Femur (tissue), 1 donor: ENCODE measurements at regions not wholly inside any gene's neighbourhood (a gene's known extent, or its start where the extent isn't known, plus 50 kb on each side); places are given as distances from the start of the nearest gene placed in this dataset.

Source experiments
- DNase-seq: peaks from one replicate; pipeline ENCODE4 v3.0.0-alpha.2; 2017

DNA sequence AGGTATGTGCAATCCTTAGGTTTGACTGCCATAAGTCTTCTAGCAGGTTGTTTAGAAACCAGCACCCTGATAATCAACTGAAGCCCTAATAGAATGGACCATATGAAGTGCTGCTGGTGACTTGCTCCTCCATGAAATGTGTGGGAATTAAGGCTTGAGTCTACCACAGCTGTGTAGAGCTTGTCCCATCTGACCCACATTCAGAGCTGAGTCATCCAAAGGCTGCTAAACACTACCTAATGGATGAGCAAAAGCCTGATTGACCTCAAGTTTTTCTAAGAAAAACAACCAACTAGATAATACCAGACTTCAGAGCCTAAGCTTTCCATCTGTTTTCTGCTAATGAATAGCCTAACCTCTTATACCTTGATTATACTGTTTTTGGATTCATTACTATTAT is 120.3 kb upstream of the MOCS1 start:
- DNase-seq = no peak

DNA sequence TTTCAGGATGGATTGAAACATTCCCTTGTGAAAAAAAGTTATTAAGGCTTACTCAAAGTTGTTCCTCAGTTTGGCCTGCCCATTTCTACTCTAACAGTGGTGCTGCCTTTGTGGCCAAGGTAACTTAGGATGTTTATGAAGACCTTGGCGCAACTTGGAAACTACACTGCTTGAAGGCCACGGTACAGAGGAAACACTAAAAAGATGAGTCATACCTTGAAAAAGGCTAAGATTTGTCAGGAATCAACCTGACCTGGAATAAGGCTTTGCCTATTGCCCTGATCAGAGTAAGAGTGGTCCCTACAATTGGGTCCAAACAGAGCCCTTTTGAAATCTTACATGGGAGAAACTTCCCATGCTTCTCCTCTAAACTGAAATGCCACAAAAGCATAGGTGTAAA is 119.9 kb upstream of the MOCS1 start:
- DNase-seq = no peak

DNA sequence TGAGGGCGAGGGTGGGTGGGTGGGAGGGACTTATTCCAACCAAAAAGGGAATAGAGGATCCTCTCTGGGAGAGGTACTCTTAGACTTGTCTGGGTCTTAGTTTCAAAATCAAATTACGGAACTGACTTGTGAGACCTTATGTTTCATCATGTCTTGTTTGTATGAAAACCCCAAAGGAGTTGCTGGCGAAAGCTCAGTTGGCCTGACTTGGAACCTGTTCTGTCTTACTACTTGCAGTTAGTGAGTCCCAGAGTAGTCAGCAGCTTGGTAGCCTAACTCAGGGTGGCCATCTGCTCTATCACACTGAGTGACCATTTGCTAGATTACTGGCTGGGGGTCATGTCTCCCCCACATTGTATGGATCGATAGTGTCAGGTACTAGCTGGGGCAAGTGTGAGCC is 114.9 kb upstream of the MOCS1 start:
- no peak for DNase-seq

DNA sequence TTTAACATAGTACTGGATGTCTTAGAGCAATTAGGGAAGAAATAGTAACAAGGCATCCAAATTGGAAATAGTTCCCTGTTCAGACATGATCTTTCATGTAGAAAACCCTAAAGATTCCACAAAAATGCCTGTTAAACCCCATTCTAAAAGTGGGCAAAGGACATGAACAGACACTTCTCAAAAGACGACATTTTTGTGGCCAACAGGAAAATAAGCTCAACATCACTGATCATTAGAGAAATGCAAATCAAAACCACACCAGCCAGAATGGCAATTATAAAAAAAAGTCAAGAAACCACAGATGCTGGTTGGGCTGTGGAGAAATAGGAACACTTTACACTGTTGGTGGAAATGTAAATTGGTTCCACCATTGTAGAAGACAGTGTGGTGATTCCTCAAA is 109.9 kb upstream of the MOCS1 start:
- no peak for DNase-seq

DNA sequence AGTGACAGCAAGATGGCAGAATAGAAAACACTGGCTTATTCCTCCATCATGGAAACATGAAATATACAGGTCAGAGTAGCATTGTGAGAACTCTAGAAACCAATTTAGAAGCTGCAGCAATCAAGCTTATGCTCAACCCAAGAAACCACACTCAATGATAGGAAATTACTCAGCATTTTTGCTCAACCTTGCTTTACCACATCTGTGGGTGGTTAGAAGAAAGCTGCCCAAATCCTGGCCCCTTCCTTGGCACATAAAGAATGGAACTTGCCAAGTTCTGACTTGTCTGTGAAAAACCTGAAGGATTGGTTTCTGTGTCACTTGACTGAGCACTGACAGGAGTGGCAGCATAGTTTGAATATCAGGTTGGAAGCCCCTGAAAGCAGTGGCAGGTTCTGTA is 108.0 kb upstream of the MOCS1 start:
- DNase-seq = no peak

DNA sequence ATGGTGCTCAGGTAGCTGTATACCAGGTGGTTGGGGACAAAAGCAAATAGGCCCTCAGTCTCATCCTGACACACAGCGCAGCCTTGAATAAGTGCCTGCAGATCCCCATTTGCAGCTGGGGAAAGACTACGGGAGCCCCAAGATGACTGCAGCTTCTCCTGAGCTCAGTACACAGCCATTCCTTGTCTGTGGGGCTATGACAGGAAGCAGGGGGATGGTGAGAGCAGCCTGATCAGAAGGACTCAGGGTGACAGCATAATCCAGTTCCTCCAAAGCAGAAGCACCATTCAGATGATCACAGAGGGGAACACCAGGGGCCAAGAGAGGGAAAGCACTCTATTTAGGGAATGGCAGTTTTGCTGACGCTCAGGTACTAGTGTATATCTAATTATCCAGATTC is 104.8 kb upstream of the MOCS1 start:
- no peak for DNase-seq

DNA sequence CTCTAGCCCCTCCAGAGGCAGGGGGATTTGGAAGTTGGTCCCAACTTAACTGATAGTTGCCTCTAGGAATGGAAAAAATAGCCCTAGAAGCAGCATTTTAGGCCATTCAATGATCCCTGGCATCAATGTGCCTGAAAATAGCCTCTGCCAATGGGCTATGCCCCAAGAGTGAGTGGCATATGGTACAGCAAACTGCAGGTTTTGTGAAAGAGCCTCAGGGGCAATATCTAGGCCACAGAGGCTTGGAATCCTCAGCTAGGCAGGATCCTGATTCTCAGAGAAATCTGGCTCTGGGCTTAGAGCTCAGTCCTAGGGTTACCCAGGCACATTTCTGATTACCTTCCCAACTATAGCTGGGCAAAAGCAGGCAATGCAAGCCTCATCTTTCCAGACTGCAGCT is 104.4 kb upstream of the MOCS1 start:
- no peak for DNase-seq

DNA sequence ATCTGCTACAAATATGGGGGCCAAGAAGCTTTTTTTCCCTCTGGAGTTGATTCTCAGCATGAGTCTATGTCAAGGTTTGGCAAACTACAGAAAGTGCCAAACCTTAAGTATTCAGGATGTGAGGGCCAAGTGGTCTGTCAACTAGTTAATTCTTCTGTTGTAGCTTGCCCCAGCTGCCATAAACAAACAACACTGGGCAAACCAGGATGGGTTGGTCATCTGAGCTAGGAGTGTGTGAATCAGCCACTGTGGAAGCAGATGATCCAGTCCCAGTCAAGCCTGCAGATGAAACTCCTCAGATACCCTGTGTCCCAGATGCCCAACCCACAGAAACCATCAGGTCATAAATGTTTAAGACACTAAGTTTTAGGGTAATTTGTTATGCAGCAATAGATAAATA is 103.0 kb upstream of the MOCS1 start:
- no peak for DNase-seq

DNA sequence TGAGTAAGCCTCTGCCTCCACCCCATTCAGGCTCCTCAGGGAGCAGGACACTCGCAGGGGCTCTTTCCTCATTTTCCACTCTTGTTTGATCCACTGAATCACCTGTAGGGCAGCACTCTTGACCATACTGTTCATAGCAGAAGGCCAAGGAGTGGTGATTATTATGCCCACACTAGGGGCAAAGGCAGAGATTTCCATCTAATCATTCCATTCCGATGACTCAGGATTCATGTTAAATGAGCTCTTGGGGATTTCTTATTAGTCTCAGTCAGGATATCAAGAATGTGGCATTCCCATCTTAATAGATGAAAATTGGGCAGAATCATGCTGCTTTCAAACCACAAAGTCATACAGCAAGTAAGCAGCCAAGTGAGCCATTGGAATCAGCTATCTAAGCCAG is 101.9 kb upstream of the MOCS1 start:
- no peak for DNase-seq

DNA sequence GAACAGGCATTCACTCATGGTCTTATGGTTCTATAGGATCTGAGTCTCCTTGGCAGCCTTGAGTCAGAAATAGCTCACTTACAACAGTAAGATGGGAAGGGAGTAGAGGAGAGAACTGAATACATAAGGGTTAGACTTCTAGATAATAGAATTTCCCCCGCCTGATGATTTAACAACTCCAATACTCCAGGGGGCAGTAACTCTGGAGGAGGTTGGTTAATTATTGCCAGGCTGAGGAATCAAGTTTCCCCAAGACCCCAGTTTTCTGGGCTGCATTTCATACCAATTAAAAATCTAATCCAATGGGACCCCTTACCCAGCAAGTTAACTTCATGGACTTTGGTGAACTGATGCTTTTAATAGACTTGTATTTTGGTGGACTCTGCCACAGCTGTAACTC is 94.2 kb upstream of the MOCS1 start:
- DNase-seq = no peak

DNA sequence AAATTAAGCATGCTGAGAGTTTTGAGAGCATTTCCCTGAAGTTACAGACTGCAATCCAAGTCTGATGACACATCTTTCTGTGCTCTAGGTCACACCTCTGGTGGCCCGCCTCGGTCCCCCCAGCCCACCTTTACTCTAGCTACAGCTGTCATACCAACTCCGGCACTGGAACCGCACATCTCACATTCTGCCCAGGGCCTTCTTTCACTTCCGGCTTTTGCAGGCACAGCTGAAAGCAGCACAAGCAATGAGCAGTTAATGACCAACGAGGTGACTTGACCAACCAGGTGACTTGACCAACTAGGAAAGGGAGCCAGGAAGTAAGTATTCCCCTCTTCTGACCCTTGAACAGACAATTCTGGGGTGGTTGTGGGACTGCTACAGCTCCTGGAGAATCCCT is 88.6 kb upstream of the MOCS1 start:
- DNase-seq = no peak

DNA sequence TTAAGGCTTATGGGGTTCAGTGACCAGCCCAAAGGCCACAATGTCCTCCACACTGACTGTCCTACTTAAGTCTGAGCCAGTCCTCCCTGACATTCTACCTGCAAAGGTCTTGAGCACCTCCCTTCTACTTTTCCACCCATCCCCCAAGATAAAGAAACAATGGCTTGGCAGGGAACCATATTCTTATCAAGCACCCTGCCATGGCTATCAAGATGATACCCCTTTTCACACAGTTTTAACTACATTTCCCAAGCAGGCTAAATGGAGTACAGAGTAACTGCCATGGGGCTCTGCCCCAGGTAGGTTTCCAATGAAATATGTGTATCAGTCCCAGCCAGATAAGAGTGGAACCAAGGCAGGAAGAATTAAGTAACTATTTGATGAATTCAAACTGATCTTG is 85.9 kb upstream of the MOCS1 start:
- DNase-seq = no peak

DNA sequence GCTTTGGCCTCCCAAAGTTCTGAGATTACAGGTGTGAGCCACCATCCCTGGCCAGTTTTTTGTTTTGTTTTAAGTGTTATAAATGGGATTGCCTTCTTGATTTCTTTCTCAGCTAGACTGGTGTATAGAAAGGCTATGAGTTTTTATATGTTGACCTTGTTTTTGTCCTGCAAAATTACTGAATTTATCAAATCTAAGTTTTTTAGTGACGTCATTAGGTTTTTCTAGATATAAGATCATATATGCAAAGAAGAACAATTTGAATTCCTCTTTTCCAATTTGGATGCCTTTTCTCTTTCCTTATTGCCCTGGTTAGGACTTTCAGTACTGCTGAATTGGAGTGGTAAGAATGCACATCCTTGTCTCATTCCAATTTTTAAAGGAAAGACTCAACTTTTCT is 81.3 kb upstream of the MOCS1 start:
- no peak for DNase-seq

DNA sequence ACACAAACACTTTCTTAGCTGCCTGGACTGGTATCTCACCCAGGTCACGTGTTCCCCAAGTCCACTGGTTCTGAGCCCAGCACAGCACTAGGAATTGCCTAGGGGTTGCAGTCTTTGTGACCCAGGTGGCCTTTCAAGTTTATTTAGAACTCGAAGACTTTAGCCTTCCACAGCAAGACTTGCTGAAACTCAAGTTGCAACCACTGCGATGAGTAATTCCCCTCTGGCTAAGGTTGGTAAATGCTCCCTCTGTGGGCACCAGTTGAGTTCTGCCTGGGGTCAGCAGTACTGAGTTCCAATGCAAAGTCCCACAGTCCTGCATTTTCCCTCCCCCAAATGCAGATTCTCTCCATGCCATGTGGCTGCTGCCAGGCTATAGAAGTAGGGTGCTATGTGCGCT is 77.6 kb upstream of the MOCS1 start:
- no peak for DNase-seq

DNA sequence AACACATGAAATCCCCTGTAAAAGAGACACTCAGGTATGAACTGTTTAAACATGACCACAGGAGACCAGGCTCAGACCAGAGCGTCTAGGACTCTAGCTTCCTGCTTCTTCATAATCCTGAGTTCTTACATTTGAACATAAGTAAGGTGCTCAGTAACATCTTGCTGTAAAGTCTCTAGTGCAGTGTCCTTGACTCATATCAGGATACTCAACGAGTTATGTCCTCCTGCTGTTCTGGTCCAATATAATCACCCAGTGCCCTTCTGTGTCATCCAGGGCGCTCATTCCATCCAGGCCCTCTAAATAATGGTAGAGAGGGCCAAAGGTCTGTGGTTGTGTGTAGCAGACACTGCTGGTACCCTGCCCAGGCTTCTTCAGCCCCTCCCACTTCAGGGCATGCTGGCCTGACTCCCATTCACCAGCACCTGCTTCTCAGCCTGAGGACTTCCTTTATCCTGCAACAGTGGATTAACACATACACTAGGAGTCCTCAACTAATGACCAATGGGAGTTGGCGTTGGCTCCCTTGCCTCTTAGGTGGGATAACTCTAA is 66.8 kb upstream of the MOCS1 start:
- DNase-seq = no peak

DNA sequence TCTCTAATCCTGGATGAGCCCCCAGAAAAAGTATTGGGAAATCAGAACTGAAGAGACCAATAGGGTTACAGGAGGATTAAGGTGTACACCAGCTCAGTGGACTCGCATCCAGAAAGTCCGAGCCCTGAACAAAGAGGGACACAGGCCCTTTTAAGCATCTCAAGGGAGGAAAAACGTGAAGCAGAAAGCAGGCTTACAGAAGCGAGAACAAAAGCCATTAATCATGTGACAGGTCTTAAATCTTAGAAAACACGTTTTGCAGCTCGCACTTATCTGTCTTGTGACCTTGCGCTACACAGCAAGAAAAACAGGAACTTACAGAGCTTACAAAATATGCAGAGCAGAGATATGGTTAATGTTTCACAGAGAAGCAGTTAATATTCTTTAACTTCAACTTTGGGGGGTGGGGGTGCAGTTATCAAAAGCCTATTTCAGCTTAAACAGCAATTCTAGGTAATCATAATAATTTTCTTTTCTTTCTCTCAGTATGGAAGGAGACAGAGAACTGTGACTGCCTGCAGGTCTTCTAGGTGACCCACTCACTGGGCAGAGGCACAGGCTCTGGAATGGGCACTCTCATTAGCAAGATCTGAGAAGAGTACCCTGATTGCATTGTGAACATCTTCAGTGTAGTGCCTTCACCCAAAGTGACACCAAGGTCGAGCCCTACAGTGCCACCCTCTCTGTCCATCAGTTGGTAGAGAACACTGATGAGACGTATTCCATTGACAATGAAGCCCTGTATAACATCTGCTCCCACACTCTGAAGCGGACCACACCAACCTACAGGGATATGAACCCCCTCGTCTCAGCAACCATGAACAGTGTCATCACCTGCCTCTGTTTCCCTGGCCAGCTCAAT is 65.0 kb upstream of the MOCS1 start:
- DNase-seq = no peak

DNA sequence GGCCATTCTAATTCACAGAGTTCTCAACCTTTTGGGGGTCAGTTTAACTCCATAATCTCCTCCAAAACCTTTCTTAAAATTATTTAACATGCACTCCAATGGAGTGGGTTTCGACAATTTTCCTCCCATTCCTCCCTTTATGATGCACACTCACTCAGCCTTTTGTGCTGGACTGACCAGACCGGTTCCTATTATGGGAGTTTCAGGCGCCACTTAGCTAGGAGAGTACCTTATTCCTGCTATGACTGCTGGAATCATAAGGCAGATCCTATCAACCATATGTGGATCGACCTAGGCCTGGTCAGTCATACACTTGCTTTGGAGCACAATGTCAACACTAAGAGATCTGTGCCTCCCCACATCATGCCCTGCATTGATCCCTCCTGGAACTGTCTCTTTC is 63.9 kb upstream of the MOCS1 start:
- DNase-seq = no peak

DNA sequence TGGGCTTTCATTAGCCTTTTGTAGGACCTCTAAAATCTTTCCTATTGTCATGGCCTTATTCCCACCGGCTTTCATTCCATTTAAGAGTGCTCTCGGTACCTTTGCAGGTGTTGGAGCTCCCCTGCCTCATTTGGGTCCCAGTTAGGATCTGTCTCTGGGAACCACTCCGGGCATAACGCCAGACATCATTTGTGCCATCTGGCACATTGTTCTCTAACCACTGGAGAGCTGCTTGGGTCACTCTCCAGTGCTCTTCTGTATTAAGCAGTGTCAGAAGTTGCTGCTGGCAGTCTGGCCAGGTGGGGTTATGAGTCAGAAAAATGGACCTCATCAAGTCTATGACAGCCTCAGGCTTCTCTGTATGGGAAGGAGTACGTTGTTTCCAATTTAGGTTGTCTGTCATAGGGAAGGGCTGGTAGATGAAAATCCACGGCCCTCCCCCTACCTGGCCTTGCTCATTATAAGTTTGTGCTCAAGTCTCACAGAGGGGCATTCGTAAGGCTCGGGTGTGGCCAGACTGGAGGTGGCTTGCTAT is 62.9 kb upstream of the MOCS1 start:
- DNase-seq = no peak

DNA sequence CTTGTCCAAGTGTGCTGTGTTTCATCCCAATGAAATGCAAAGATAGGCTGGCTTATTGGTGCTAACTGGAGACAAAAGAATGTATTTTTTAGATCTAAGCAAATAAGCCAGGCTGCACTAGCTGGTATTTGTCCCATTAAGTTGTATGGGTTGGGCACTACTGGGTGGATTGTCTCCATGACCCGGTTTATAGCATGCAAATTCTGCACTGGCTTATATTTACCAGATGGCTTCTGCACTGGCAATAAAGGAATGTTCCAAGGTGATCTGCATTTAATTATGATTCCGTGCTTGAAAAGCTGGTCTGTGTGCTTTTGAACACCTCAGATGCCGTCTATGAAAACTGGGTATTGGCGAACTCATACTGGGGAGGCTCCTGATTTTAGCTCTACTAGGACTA is 61.4 kb upstream of the MOCS1 start:
- DNase-seq = no peak

DNA sequence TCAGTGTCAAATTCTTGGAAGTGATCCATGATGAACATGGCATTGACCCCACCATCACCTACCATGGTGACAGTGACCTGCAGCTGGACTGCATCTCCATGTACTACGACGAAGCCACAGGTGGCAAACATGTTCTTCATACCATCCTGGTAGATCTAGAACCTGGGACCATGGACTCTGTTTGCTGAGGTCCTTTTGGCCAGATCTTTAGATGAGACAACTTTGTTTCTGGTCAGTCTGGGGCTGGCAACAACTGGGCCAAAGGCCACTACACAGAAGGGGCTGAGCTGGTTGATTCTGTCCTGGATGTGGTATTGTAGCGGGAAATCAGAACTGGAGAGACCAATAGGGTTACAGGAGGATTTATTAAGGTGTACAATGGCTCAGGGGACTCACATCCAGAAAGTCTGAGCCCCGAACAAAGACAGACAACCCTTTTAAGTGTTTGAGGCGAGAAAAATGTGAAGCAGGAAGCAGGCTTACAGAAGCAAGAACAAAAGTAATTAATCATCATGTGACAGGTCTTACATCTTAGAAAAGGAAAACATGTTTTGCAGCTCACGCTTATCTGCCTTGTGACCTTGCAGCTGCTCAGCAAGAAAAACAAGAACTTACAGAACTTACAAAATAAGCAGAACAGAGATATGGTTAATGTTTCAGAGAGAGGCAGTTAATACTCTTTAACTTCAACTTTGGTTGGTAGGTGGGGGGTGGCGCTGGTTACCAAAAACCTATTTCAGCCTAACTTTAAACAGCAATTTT is 58.8 kb upstream of the MOCS1 start:
- DNase-seq = no peak
